G401 (cell line): ENCODE measurements at regions not wholly inside any gene's neighbourhood (a gene's known extent, or its start where the extent isn't known, plus 50 kb on each side); places are given as distances from the start of the nearest gene placed in this dataset.

Experiments used
- DNase-seq: peaks from one replicate; pipeline ENCODE4 v3.0.0-alpha.2; 2015; ENCODE audit warnings: low spot score
- in situ Hi-C: cut with HindIII; loops from 2 replicates; pipeline ENCODE4 v1.10.0; 2016; ENCODE audit warnings: low sequenced_read_pairs, mixed read lengths

GRCh38 chr11:127332896-127333295 is 332.3 kb upstream of the KIRREL3 start:
- in situ Hi-C loops: no loop called here
- DNase-seq: no peak

- DNase-seq: no peak
- in situ Hi-C loops: no loop called here
These were observed 329.5 kb upstream of the KIRREL3 start for GRCh38 chr11:127330044-127330443.

- DNase-seq: no peak
- in situ Hi-C loops: no loop called here
These were observed 307.7 kb upstream of the KIRREL3 start for GRCh38 chr11:127308291-127308690.

GRCh38 chr11:127307700-127308099 is 307.1 kb upstream of the KIRREL3 start:
- in situ Hi-C loops: no loop called here
- no peak for DNase-seq

- DNase-seq: no peak
- in situ Hi-C loops: no loop called here
These were observed 304.1 kb upstream of the KIRREL3 start for GRCh38 chr11:127304634-127305033.

GRCh38 chr11:127288926-127289325 is 288.4 kb upstream of the KIRREL3 start:
- in situ Hi-C loops: no loop called here
- no peak for DNase-seq

GRCh38 chr11:127281534-127281933 is 281.0 kb upstream of the KIRREL3 start:
- in situ Hi-C loops: no loop called here
- DNase-seq: no peak

- in situ Hi-C loops: no loop called here
- no peak for DNase-seq
These were observed 275.2 kb upstream of the KIRREL3 start for GRCh38 chr11:127275774-127276173.

GRCh38 chr11:127274328-127274676 is 273.7 kb upstream of the KIRREL3 start:
- in situ Hi-C loops: no loop called here
- DNase-seq: no peak

- DNase-seq: no peak
- in situ Hi-C loops: no loop called here
These were observed 273.2 kb upstream of the KIRREL3 start for GRCh38 chr11:127273593-127274327.

- in situ Hi-C loops: no loop called here
- no peak for DNase-seq
These were observed 270.3 kb upstream of the KIRREL3 start for GRCh38 chr11:127270851-127271250.

GRCh38 chr11:127269911-127270310 is 269.3 kb upstream of the KIRREL3 start:
- DNase-seq: no peak
- in situ Hi-C loops: no loop called here

- no peak for DNase-seq
- in situ Hi-C loops: no loop called here
These were observed 268.4 kb upstream of the KIRREL3 start for GRCh38 chr11:127268932-127269331.

- no peak for DNase-seq
- in situ Hi-C loops: no loop called here
These were observed 268.0 kb upstream of the KIRREL3 start for GRCh38 chr11:127268521-127268920.

GRCh38 chr11:127259102-127259501 is 258.5 kb upstream of the KIRREL3 start:
- DNase-seq: no peak
- in situ Hi-C loops: no loop called here

- DNase-seq: no peak
- in situ Hi-C loops: no loop called here
These were observed 254.6 kb upstream of the KIRREL3 start for GRCh38 chr11:127255209-127255608.

- in situ Hi-C loops: no loop called here
- no peak for DNase-seq
These were observed 251.8 kb upstream of the KIRREL3 start for GRCh38 chr11:127252321-127252720.

GRCh38 chr11:127249576-127249975 is 249.0 kb upstream of the KIRREL3 start:
- in situ Hi-C loops: no loop called here
- DNase-seq: no peak

- in situ Hi-C loops: no loop called here
- DNase-seq: no peak
These were observed 247.9 kb upstream of the KIRREL3 start for GRCh38 chr11:127248476-127248875.

GRCh38 chr11:127247261-127247851 is 246.8 kb upstream of the KIRREL3 start:
- in situ Hi-C loops: no loop called here
- DNase-seq: no peak

GRCh38 chr11:127242676-127243075 is 242.1 kb upstream of the KIRREL3 start:
- no peak for DNase-seq
- in situ Hi-C loops: no loop called here
